ENCODE measurements at regions not wholly inside any gene's neighbourhood (a gene's known extent, or its start where the extent isn't known, plus 50 kb on each side); places are given as distances from the start of the nearest gene placed in this dataset.

DNA sequence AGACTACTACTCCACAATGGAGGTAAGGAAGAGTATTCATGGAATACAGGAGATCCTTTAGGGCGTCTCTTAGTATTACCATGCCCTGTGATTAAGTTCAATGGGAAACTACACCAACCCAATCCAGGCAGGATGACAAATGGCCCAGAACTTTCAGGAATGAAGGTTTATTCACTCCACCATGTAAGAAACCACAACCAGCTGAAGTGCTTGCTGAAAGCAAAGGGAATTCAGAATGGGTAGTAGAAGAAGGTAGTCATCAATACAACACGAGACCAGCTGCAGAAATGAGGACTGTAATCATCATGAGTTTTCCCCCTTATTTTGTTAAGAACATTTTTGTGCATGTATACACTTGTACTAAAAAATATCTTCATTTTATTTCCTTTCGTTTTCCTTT lies 76.6 kb downstream of the GPR37 start:
- no peaks in the 10 kb centered on the region for H3K27me3 Mint-ChIP-seq (ENCODE audit: low read depth in 2 of 2)
- intact Hi-C loops (cut with micrococcal nuclease), result no loop called here
- DNase-seq (no peak), ATAC-seq (no peak)
- WGBS (ENCODE audit: insufficient coverage), result 60% methylated on average over 1 of the region's 3 CpGs
- no peaks in the 10 kb centered on the region for H3K4me1 ChIP-seq (ENCODE audit: control insufficient read depth, insufficient read depth, low read length)
- H3K27ac Mint-ChIP-seq, result no peak overlapping the region
- H3K36me3 Mint-ChIP-seq, result no peaks in the 10 kb centered on the region
- H3K27ac ChIP-seq (ENCODE audit: low read length), result no peak overlapping the region
- no peaks in the 10 kb centered on the region for H3K9me3 ChIP-seq (ENCODE audit: control insufficient read depth, insufficient read depth, low read length)
- no peaks in the 10 kb centered on the region for H3K4me1 Mint-ChIP-seq
- H3K9me3 Mint-ChIP-seq, result peaks cover 3% of the 10 kb centered on the region in 2 donors
- H3K27me3 ChIP-seq (ENCODE audit: control insufficient read depth, insufficient read depth, low read length), result no peaks in the 10 kb centered on the region
- no peak overlapping the region for H3K4me3 Mint-ChIP-seq
- no peaks in the 10 kb centered on the region for H3K36me3 ChIP-seq (ENCODE audit: control insufficient read depth, insufficient read depth, low read length)
- no peak overlapping the region for H3K4me3 ChIP-seq (ENCODE audit: low read length)
- TF ChIP-seq, protein P1, sequence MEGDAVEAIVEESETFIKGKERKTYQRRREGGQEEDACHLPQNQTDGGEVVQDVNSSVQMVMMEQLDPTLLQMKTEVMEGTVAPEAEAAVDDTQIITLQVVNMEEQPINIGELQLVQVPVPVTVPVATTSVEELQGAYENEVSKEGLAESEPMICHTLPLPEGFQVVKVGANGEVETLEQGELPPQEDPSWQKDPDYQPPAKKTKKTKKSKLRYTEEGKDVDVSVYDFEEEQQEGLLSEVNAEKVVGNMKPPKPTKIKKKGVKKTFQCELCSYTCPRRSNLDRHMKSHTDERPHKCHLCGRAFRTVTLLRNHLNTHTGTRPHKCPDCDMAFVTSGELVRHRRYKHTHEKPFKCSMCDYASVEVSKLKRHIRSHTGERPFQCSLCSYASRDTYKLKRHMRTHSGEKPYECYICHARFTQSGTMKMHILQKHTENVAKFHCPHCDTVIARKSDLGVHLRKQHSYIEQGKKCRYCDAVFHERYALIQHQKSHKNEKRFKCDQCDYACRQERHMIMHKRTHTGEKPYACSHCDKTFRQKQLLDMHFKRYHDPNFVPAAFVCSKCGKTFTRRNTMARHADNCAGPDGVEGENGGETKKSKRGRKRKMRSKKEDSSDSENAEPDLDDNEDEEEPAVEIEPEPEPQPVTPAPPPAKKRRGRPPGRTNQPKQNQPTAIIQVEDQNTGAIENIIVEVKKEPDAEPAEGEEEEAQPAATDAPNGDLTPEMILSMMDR (IDR thresholded peaks at IDR 0.05), result no peak

DNA sequence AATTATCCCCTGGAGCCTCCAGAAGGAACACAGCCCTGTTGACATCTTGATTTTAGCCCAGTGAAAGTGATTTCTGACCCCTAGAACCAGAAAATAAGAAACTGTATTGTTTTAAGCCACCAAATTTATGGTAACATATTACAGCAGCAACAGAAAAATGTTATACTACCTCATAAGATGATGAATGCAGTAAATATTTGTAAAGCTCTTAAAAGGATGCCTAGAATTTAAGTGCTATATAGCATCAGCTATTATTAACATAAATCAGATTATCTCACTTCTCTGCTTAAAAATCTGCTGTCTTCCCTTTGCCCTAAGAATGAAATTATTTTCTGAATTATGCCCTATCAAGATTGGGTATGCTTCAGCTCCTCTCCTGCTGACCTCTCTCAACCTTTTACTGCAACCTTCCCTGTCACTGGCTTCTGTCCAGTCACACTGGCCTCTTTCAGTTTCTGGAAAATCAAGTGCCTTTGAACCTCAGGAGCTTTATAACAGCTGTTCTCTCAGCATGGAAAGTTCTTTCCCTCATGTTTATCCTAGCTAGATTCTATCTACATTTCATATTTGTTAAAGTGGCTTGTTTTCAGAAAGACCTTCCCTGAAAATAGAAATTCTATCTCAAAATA lies 78.9 kb downstream of the GPR37 start:
- Histone ChIP-seq H3K36me3 (ENCODE audit: control insufficient read depth, insufficient read depth, low read length) (no peaks in the 10 kb centered on the region), H3K4me3 (ENCODE audit: low read length) (no peak overlapping the region), H3K27ac (ENCODE audit: low read length) (no peak overlapping the region), H3K4me1 (ENCODE audit: control insufficient read depth, insufficient read depth, low read length) (no peaks in the 10 kb centered on the region), H3K27me3 (ENCODE audit: control insufficient read depth, insufficient read depth, low read length) (no peaks in the 10 kb centered on the region), H3K9me3 (ENCODE audit: control insufficient read depth, insufficient read depth, low read length) (no peaks in the 10 kb centered on the region)
- H3K27ac Mint-ChIP-seq, result no peak overlapping the region
- intact Hi-C loops (cut with micrococcal nuclease), result no loop called here
- ATAC-seq (no peak), DNase-seq (no peak)
- H3K9me3 Mint-ChIP-seq, result peaks cover 6% of the 10 kb centered on the region in 2 donors
- no peak overlapping the region for H3K4me3 Mint-ChIP-seq
- H3K36me3 Mint-ChIP-seq, result no peaks in the 10 kb centered on the region
- H3K4me1 Mint-ChIP-seq, result no peaks in the 10 kb centered on the region
- TF ChIP-seq, protein P1 (IDR thresholded peaks at IDR 0.05), result no peak
- H3K27me3 Mint-ChIP-seq (ENCODE audit: low read depth in 2 of 2), result no peaks in the 10 kb centered on the region

DNA sequence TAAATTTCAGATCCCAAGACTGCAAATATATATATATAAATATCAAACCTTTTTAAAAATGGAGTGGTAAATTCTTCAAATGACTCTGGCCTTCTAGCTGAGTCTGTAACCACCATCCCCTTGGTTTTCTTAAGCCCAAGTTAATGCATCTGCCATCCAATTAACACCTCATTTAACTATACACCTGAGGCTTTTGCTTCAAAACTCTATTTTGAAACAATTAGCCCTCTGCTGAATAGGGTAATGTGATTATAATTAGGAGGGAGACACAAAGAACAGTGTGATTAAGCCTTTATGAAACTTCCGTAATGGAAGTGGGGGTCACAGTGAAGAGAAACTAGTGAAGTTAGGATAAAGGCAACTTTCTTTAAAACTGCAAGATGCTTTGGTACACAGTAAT lies 83.6 kb downstream of the GPR37 start:
- Mint-ChIP-seq H3K27ac (no peak overlapping the region), H3K9me3 (peaks cover 4 to 7% of the 10 kb centered on the region in 2 donors), H3K4me3 (no peak overlapping the region), H3K27me3 (ENCODE audit: low read depth in 2 of 2) (no peaks in the 10 kb centered on the region), H3K36me3 (no peaks in the 10 kb centered on the region), H3K4me1 (no peaks in the 10 kb centered on the region)
- DNase-seq, result no peak
- Histone ChIP-seq H3K27me3 (ENCODE audit: control insufficient read depth, insufficient read depth, low read length) (no peaks in the 10 kb centered on the region), H3K27ac (ENCODE audit: low read length) (no peak overlapping the region), H3K36me3 (ENCODE audit: control insufficient read depth, insufficient read depth, low read length) (no peaks in the 10 kb centered on the region), H3K4me3 (ENCODE audit: low read length) (no peak overlapping the region), H3K9me3 (ENCODE audit: control insufficient read depth, insufficient read depth, low read length) (no peaks in the 10 kb centered on the region), H3K4me1 (ENCODE audit: control insufficient read depth, insufficient read depth, low read length) (no peaks in the 10 kb centered on the region)
- 63% methylated on average over 1 of the region's 1 CpG for WGBS (ENCODE audit: insufficient coverage)
- TF ChIP-seq, protein P1 (IDR thresholded peaks at IDR 0.05), result no peak
- intact Hi-C loops (cut with micrococcal nuclease), result no loop called here
- ATAC-seq, result no peak

DNA sequence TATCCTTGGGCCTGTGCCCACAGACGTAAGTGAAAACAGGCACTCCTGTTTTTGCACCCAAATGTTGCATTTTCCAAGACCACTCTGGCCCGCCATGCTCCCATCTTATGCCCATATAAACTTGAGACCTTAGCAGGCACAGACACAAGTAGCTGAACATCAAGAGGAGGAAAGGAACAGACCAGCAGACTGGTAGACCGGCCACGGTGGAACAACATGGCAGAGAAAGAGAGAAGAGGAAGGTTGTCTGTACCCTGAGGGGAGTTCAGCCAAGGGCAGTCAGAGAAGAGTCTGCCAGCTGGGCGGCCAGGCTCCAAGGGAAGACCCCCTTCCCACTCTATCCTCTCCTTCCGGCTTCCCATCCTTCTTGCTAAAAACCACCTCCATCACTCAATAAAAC lies 85.3 kb downstream of the GPR37 start:
- TF ChIP-seq, protein P1 (IDR thresholded peaks at IDR 0.05), result no peak
- no peaks in the 10 kb centered on the region for H3K27me3 Mint-ChIP-seq (ENCODE audit: low read depth in 2 of 2)
- H3K4me1 ChIP-seq (ENCODE audit: control insufficient read depth, insufficient read depth, low read length), result no peaks in the 10 kb centered on the region
- no peaks in the 10 kb centered on the region for H3K9me3 ChIP-seq (ENCODE audit: control insufficient read depth, insufficient read depth, low read length)
- DNase-seq (no peak), ATAC-seq (no peak)
- intact Hi-C loops (cut with micrococcal nuclease), result no loop called here
- H3K9me3 Mint-ChIP-seq, result peaks cover 4 to 5% of the 10 kb centered on the region in 2 donors
- H3K36me3 Mint-ChIP-seq, result no peaks in the 10 kb centered on the region
- no peak overlapping the region for H3K4me3 ChIP-seq (ENCODE audit: low read length)
- no peaks in the 10 kb centered on the region for H3K4me1 Mint-ChIP-seq
- H3K36me3 ChIP-seq (ENCODE audit: control insufficient read depth, insufficient read depth, low read length), result no peaks in the 10 kb centered on the region
- H3K27ac Mint-ChIP-seq, result no peak overlapping the region
- H3K27me3 ChIP-seq (ENCODE audit: control insufficient read depth, insufficient read depth, low read length), result no peaks in the 10 kb centered on the region
- WGBS (ENCODE audit: insufficient coverage), result 84% methylated on average over 6 of the region's 6 CpGs
- no peak overlapping the region for H3K27ac ChIP-seq (ENCODE audit: low read length)
- H3K4me3 Mint-ChIP-seq, result no peak overlapping the region

Data from natural killer cell (primary cell).